22Rv1 (cell line): ENCODE measurements at regions not wholly inside any gene's neighbourhood (a gene's known extent, or its start where the extent isn't known, plus 50 kb on each side); places are given as distances from the start of the nearest gene placed in this dataset.

Source experiments
- CTCF ChIP-seq: fragments of 450-650 bp; IDR thresholded peaks from 2 replicates; pipeline ENCODE4 v1.5.1; 2017; ENCODE audit warnings: mild to moderate bottlenecking
- ZFX ChIP-seq: fragments of 450-650 bp; IDR thresholded peaks from 2 replicates; pipeline ENCODE4 v1.6.1; 2017; ENCODE audit warnings: antibody characterized with exemption, borderline replicate concordance

GRCh38 chr18:39506581-39507330 lies 1941.2 kb upstream of the CELF4 start:
- no peak for TF ChIP-seq CTCF
- TF ChIP-seq ZFX = no peak
